Upper lobe of left lung (tissue), 4 donors: ENCODE measurements at regions not wholly inside any gene's neighbourhood (a gene's known extent, or its start where the extent isn't known, plus 50 kb on each side); places are given as distances from the start of the nearest gene placed in this dataset.

Experiments
- POLR2AphosphoS5 ChIP-seq, 2 donors: sonication (generic); formaldehyde crosslinking; IDR thresholded peaks; one replicate each; pipeline ENCODE4 v1.5.1; 2017; ENCODE audit warnings: antibody characterized with exemption in 2 of 2
- TF ChIP-seq, protein P1 (sequence below), 6 experiments: fragments of 450-650 bp in 4 of 6; fragments of 200-600 bp in 2 of 6; sonication (generic) in 2 of 6; IDR thresholded peaks; one replicate each; pipeline ENCODE4 v1.5.1; 2016 to 2019; ENCODE audit warnings: antibody characterized with exemption in 6 of 6

DNA sequence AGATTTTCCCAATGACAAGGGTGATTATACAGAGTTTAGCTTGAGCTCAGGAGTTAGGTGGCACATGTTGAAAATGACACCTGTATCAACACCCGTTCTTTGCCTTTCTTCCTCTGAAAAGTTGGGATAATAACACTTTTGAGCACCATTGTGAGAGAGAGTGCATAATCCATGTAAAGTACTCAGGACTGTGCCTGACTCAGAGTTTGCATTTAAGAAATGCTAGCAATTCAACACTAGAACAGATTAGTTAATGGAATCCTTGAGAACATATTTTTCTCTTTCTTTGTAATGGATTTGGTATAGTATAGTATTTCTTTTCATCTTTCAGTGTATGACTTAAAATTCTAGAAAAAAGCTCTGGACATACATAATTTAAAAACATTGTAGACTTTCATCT is 449.2 kb downstream of the GJA1 start:
- TF ChIP-seq, protein P1, sequence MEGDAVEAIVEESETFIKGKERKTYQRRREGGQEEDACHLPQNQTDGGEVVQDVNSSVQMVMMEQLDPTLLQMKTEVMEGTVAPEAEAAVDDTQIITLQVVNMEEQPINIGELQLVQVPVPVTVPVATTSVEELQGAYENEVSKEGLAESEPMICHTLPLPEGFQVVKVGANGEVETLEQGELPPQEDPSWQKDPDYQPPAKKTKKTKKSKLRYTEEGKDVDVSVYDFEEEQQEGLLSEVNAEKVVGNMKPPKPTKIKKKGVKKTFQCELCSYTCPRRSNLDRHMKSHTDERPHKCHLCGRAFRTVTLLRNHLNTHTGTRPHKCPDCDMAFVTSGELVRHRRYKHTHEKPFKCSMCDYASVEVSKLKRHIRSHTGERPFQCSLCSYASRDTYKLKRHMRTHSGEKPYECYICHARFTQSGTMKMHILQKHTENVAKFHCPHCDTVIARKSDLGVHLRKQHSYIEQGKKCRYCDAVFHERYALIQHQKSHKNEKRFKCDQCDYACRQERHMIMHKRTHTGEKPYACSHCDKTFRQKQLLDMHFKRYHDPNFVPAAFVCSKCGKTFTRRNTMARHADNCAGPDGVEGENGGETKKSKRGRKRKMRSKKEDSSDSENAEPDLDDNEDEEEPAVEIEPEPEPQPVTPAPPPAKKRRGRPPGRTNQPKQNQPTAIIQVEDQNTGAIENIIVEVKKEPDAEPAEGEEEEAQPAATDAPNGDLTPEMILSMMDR (IDR thresholded peaks at IDR 0.05), result no peak
- TF ChIP-seq POLR2AphosphoS5 (IDR thresholded peaks at IDR 0.05), result no peak
